ENCODE measurements at regions not wholly inside any gene's neighbourhood (a gene's known extent, or its start where the extent isn't known, plus 50 kb on each side); places are given as distances from the start of the nearest gene placed in this dataset.

DNA sequence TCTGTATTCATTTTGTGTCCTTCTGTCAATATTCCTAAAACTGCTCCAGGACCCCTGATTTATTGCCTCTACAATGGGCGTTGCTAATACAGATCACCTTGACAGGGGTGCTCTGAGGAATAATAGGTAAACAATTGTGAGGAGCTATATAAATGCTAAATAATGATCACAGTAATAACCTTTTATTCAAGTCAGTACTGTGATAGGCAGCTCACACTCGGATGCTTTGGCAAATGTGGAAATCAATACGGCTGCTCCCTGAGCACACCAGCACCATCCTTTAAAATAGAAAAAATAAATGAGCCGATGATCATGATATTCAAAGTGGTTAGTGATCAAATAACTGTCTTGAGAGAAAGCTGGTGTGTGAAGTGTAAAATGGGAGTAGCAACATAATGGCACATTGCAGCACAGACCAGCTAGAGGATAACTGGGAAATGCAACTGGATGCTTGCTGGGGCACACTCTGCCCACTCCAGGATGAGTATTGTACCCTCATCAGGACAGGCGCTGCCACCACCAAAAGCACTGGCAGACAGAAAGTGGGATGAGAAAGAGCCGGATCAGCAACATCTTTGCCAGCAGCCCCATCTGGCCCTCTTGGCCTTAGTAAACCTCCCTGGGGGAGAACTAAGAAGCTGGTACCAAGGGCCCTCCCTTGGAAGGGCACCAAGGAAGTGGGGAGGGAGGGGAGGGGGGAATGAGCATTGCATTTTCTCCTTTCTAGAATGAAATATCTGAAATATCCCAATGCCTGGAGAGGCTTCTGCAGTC, 69.4 kb upstream of the SPATA31D4 start:
- Histone ChIP-seq H3K27ac (no peak overlapping the region), H3K27me3 (no peaks in the 10 kb centered on the region), H3K36me3 (no peaks in the 10 kb centered on the region), H3K9me3 (no peaks in the 10 kb centered on the region), H3K4me3 (no peak overlapping the region), H3K4me1 (no peaks in the 10 kb centered on the region)
- TF ChIP-seq, protein P1, sequence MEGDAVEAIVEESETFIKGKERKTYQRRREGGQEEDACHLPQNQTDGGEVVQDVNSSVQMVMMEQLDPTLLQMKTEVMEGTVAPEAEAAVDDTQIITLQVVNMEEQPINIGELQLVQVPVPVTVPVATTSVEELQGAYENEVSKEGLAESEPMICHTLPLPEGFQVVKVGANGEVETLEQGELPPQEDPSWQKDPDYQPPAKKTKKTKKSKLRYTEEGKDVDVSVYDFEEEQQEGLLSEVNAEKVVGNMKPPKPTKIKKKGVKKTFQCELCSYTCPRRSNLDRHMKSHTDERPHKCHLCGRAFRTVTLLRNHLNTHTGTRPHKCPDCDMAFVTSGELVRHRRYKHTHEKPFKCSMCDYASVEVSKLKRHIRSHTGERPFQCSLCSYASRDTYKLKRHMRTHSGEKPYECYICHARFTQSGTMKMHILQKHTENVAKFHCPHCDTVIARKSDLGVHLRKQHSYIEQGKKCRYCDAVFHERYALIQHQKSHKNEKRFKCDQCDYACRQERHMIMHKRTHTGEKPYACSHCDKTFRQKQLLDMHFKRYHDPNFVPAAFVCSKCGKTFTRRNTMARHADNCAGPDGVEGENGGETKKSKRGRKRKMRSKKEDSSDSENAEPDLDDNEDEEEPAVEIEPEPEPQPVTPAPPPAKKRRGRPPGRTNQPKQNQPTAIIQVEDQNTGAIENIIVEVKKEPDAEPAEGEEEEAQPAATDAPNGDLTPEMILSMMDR (IDR thresholded peaks at IDR 0.05) = no peak
- no peak for TF ChIP-seq POLR2A (IDR thresholded peaks at IDR 0.05)
- DNase-seq = no peak

DNA sequence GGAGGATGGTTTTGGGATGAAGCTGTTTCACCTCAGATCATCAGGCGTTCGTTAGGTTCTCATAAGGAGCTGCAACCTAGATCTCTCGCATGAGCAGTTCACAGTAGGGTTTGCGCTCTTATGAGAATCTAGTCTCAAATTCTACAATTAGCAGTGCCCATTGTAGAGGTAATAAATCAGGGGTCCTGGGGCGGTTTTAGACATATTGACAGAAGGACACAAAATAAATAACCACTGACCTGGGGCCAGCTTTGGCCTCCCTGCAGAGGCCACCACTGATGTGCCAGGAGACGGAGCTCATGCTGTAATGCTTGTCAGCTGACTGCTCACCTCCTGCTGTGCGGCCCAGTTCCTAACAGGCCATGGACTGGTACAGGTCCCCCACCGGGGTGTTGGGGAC, 67.6 kb upstream of the SPATA31D4 start:
- Histone ChIP-seq H3K27me3 (no peaks in the 10 kb centered on the region), H3K9me3 (no peaks in the 10 kb centered on the region), H3K4me3 (no peak overlapping the region), H3K4me1 (no peaks in the 10 kb centered on the region), H3K36me3 (no peaks in the 10 kb centered on the region), H3K27ac (no peak overlapping the region)
- no peak for DNase-seq
- TF ChIP-seq, protein P1 (IDR thresholded peaks at IDR 0.05) = no peak
- no peak for TF ChIP-seq POLR2A (IDR thresholded peaks at IDR 0.05)

DNA sequence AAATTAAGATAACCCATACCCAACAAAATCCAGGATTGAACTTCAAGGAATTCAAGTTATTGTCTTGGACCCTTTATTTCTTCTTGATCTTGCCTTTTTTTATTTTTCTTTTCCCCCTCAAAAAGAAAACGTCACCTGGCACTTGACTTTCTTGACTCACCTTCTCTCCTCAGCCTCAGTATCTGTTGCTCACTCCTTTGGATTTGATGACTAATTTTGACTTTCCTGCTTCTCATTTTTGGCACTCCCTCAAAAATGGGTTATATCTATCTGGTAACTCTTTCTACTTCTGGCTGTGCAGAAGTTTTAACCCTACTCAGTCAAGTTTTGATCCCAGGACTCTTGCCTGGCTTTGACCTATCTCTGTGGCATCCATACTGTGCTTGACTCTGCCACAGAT, 66.6 kb upstream of the SPATA31D4 start:
- no peaks in the 10 kb centered on the region for H3K9me3 ChIP-seq
- no peak overlapping the region for H3K4me3 ChIP-seq
- no peak overlapping the region for H3K27ac ChIP-seq
- no peaks in the 10 kb centered on the region for H3K4me1 ChIP-seq
- no peaks in the 10 kb centered on the region for H3K36me3 ChIP-seq
- H3K27me3 ChIP-seq = no peaks in the 10 kb centered on the region
- TF ChIP-seq, protein P1 (IDR thresholded peaks at IDR 0.05) = no peak
- TF ChIP-seq POLR2A (IDR thresholded peaks at IDR 0.05) = no peak
- DNase-seq = no peak

DNA sequence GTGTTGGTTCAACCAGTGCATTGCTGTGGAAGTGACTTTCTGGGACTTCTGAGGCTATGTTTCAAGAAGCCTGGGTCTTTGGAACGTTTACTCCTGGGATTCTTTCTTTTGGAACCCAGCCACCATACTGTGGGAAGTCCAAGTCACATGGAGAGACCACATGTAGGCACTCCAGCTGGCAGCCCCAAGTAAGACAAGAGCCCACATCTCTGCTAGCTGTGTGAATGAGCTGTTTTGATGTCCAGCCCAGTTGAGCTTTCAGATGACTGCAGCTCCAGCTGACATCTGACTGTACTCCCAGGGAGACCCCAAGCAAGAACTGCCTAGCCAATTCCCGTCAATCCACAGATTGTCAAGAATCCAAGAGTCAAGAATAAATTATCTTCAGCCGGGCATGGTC, 60.1 kb upstream of the SPATA31D4 start:
- Histone ChIP-seq H3K27me3 (no peaks in the 10 kb centered on the region), H3K9me3 (no peaks in the 10 kb centered on the region), H3K4me1 (no peaks in the 10 kb centered on the region), H3K36me3 (no peaks in the 10 kb centered on the region), H3K4me3 (no peak overlapping the region), H3K27ac (no peak overlapping the region)
- DNase-seq = no peak
- no peak for TF ChIP-seq POLR2A (IDR thresholded peaks at IDR 0.05)
- TF ChIP-seq, protein P1 (IDR thresholded peaks at IDR 0.05) = no peak

DNA sequence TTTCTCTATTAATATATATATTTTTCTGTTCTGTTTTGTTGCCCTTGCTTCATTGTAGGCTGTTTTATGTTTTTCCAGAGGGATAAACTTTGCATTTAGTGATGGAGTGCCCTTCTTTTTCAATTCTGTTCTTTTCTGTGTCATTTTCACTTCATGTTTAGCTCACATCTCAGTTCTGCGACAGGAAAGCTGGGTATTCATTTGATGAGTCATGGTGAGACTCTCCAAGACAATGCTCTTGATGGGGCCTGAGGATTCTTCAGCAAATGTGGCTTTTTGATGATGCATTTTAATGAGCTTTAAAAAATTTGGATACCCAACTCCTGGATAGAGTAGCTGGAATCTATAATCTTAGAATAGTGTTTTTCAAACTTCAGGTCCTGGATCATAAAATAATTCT, 56.5 kb upstream of the SPATA31D4 start:
- TF ChIP-seq, protein P1 (IDR thresholded peaks at IDR 0.05) = no peak
- TF ChIP-seq POLR2A (IDR thresholded peaks at IDR 0.05) = no peak

More for the DNA sequence above, 56.5 kb upstream of the SPATA31D4 start:
- H3K9me3 ChIP-seq = no peaks in the 10 kb centered on the region
- no peaks in the 10 kb centered on the region for H3K4me1 ChIP-seq
- H3K36me3 ChIP-seq = no peaks in the 10 kb centered on the region
- H3K4me3 ChIP-seq = no peak overlapping the region
- no peaks in the 10 kb centered on the region for H3K27me3 ChIP-seq
- no peak for DNase-seq
- H3K27ac ChIP-seq = no peak overlapping the region

Measured in Peyer's patch (tissue), 4 donors.